ENCODE measurements at regions not wholly inside any gene's neighbourhood (a gene's known extent, or its start where the extent isn't known, plus 50 kb on each side); places are given as distances from the start of the nearest gene placed in this dataset.

- TF ChIP-seq FOXM1 (IDR thresholded peaks at IDR 0.05; ENCODE audit: borderline replicate concordance, low read depth) (no peak), EP300 (IDR thresholded peaks at IDR 0.05; ENCODE audit: borderline replicate concordance) (no peak), RAD21 (IDR thresholded peaks at IDR 0.05; ENCODE audit: low read depth) (no peak), REST (IDR thresholded peaks at IDR 0.05; ENCODE audit: low read depth) (no peak), CREB1 (IDR thresholded peaks at IDR 0.05; ENCODE audit: low read depth) (no peak), ZBTB7A (IDR thresholded peaks at IDR 0.05; ENCODE audit: low read depth) (no peak), NFIC (IDR thresholded peaks at IDR 0.05) (no peak), CEBPB (IDR thresholded peaks at IDR 0.05) (no peak), YY1 (IDR thresholded peaks at IDR 0.05; ENCODE audit: low read depth) (no peak), TAF1 (IDR thresholded peaks at IDR 0.05; ENCODE audit: low read depth) (no peak)
- TF ChIP-seq, protein P1, sequence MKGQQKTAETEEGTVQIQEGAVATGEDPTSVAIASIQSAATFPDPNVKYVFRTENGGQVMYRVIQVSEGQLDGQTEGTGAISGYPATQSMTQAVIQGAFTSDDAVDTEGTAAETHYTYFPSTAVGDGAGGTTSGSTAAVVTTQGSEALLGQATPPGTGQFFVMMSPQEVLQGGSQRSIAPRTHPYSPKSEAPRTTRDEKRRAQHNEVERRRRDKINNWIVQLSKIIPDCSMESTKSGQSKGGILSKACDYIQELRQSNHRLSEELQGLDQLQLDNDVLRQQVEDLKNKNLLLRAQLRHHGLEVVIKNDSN (IDR thresholded peaks at IDR 0.05), result no peak
- TF ChIP-seq, protein P2, sequence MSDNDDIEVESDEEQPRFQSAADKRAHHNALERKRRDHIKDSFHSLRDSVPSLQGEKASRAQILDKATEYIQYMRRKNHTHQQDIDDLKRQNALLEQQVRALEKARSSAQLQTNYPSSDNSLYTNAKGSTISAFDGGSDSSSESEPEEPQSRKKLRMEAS (IDR thresholded peaks at IDR 0.05), result no peak
These were observed 1395.2 kb upstream of the ADGRL4 start for GRCh38 chr1:80401757-80402156.

- TF ChIP-seq YY1 (IDR thresholded peaks at IDR 0.05; ENCODE audit: low read depth) (no peak), ZBTB7A (IDR thresholded peaks at IDR 0.05; ENCODE audit: low read depth) (no peak), CREB1 (IDR thresholded peaks at IDR 0.05; ENCODE audit: low read depth) (no peak), NFIC (IDR thresholded peaks at IDR 0.05) (no peak), EGR1 (IDR thresholded peaks at IDR 0.05) (no peak), CEBPB (IDR thresholded peaks at IDR 0.05) (no peak), FOXM1 (IDR thresholded peaks at IDR 0.05; ENCODE audit: borderline replicate concordance, low read depth) (no peak), TCF12 (IDR thresholded peaks at IDR 0.05; ENCODE audit: low read depth) (no peak), TAF1 (IDR thresholded peaks at IDR 0.05; ENCODE audit: low read depth) (no peak)
- TF ChIP-seq, protein P2 (IDR thresholded peaks at IDR 0.05), result no peak
- TF ChIP-seq, protein P1 (IDR thresholded peaks at IDR 0.05), result no peak
These were observed 1386.0 kb upstream of the ADGRL4 start for GRCh38 chr1:80392529-80392928.

GRCh38 chr1:80385650-80386049, 1379.1 kb upstream of the ADGRL4 start:
- no peak for TF ChIP-seq EP300 (IDR thresholded peaks at IDR 0.05; ENCODE audit: borderline replicate concordance)
- TF ChIP-seq, protein P1 (IDR thresholded peaks at IDR 0.05), result no peak
- TF ChIP-seq, protein P2 (IDR thresholded peaks at IDR 0.05), result no peak
- no peak for TF ChIP-seq TCF12 (IDR thresholded peaks at IDR 0.05; ENCODE audit: low read depth)
- TF ChIP-seq ZBTB7A (IDR thresholded peaks at IDR 0.05; ENCODE audit: low read depth), result no peak
- TF ChIP-seq FOXM1 (IDR thresholded peaks at IDR 0.05; ENCODE audit: borderline replicate concordance, low read depth), result no peak
- TF ChIP-seq YY1 (IDR thresholded peaks at IDR 0.05; ENCODE audit: low read depth), result no peak
- TF ChIP-seq CREB1 (IDR thresholded peaks at IDR 0.05; ENCODE audit: low read depth), result no peak
- no peak for TF ChIP-seq CEBPB (IDR thresholded peaks at IDR 0.05)
- no peak for TF ChIP-seq TAF1 (IDR thresholded peaks at IDR 0.05; ENCODE audit: low read depth)
- TF ChIP-seq NFIC (IDR thresholded peaks at IDR 0.05), result no peak
- no peak for TF ChIP-seq EGR1 (IDR thresholded peaks at IDR 0.05)
- no peak for TF ChIP-seq REST (IDR thresholded peaks at IDR 0.05; ENCODE audit: low read depth)
- TF ChIP-seq TEAD4 (IDR thresholded peaks at IDR 0.05), result no peak
- TF ChIP-seq RAD21 (IDR thresholded peaks at IDR 0.05; ENCODE audit: low read depth), result no peak

GRCh38 chr1:80384959-80385358, 1378.4 kb upstream of the ADGRL4 start:
- TF ChIP-seq CEBPB (IDR thresholded peaks at IDR 0.05) (no peak), TEAD4 (IDR thresholded peaks at IDR 0.05) (no peak), FOXM1 (IDR thresholded peaks at IDR 0.05; ENCODE audit: borderline replicate concordance, low read depth) (no peak), REST (IDR thresholded peaks at IDR 0.05; ENCODE audit: low read depth) (no peak), RAD21 (IDR thresholded peaks at IDR 0.05; ENCODE audit: low read depth) (no peak), NFIC (IDR thresholded peaks at IDR 0.05) (no peak), TCF12 (IDR thresholded peaks at IDR 0.05; ENCODE audit: low read depth) (no peak)
- TF ChIP-seq, protein P2 (IDR thresholded peaks at IDR 0.05), result no peak
- TF ChIP-seq, protein P1 (IDR thresholded peaks at IDR 0.05), result no peak
